NCI-H2196 (cell line): ENCODE measurements at regions not wholly inside any gene's neighbourhood (a gene's known extent, or its start where the extent isn't known, plus 50 kb on each side); places are given as distances from the start of the nearest gene placed in this dataset.

Source experiments
- DNase-seq: peaks from one replicate; lab custom pipeline; 2025; ENCODE audit not compliant: unreplicated experiment; lab: John Stamatoyannopoulos, UW

GRCh38 chr9:38229504-38230155 is 160.6 kb upstream of the SHB start:
- no peak for DNase-seq

- no peak for DNase-seq
These were observed 160.1 kb upstream of the SHB start for GRCh38 chr9:38229104-38229500.

- no peak for DNase-seq
These were observed 159.5 kb upstream of the SHB start for GRCh38 chr9:38228331-38229103.

DNA sequence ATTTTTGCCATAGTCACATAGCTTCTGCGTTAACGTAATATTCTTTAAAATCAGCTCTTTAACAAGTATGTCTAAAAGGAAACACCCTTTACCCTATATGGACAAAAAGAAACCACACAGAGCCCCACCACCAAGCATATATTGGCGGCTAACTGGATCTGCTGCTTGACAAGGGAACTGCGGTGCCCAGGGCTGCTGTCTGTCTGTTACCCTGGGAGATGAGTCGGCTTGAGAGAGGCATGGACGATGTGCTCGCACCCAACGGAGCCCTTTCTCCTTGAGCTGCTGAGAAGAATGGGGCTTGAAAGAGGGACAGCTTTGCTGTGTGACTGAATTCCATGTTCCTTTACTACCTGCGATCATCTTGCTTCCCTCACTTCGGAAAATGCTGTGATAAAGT is 158.6 kb upstream of the SHB start:
- DNase-seq, result peak; percentile 24

GRCh38 chr9:38227061-38227540 is 158.1 kb upstream of the SHB start:
- DNase-seq, result peak; percentile 96

- peak; percentile 72 for DNase-seq
These were observed 157.5 kb upstream of the SHB start for GRCh38 chr9:38226491-38226951.

DNA sequence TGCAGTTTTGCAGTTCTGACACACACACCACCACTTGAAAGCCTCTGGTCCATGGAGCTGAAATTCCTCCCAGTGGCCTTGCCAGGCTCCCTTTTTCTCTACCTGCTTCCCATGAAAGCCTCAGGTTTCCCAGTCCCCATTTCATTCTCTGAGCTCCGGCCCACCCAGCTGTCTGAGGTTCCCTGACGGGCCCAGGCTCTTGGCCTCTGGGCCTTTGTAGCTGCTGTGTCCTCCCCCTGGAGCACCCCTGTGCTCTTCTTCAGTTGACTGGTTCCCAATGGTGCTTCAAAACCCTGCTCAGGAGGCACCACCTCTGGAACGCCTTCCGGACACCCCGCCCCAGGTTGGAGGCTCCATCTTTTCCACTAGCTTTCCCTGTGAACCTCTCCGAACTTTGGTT is 155.9 kb upstream of the SHB start:
- no peak for DNase-seq

- no peak for DNase-seq
These were observed 147.5 kb upstream of the SHB start for GRCh38 chr9:38216572-38216971.

DNA sequence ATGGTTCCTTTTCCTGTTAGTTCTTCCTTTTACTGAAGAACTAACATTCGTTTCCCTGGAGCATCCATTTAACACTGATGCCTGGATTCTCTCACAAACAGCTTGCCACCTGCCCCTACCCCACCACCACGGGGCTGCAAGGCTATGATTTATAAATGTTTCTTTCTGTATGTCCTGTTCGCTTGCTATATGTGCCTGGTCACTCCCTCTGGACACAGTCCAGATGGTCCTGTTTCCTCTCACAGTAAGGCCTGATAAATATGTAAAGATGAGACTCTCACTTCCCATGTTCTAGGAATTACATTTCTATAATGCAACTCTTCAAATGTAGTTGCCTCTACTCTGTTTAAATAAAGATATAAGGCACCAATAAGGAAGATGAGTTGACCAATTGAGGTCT is 146.4 kb upstream of the SHB start:
- no peak for DNase-seq

DNA sequence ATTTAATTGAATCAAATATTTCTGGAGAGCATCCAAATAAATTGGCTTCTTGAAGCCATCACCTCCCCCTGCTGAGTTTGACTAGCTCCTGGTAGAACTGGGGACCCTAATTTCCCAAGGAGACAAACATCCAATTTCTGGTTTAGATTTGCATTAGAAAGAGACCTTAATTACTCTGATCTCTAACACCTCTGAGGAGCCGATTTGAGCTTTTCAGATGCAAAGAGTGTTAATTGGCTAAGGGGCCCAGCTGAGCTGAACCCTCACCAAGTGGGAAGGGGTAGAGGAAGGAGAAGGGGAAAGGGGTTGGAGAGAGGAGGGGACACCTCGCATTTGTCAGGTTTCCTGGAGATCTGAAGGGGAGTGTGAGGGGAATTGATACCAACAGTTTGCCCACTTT is 145.4 kb upstream of the SHB start:
- DNase-seq, result no peak

DNA sequence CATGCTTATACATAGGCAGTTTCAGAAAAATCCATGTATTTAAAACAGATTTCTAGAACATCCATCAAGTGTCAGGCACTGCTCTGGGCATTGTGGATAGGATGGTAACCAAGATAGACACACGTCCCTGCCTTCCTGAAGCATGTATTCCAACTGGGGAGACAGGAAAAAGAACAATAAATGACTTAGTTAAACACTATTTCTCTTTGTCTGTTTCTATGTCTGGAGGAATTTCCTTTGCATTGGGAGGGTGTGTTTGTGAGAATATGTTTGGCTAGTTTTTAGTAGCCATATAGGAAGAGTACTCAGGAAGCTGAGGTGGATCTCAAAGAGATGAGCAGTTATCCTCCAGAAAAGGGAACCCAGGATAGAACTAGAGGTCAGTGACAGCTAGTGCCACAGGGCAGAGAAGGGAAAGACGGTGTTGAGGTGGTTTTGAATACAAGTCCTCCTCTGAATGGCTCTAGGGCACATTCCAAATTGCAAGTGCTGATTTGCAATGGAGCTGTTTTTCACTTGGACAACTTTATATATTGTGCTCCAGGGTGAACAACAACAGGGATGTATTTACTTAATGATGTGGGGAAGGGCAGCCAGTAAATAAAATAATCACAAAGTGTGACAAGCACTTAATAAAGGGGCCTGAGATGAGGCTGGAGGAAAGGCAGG is 144.7 kb upstream of the SHB start:
- no peak for DNase-seq

GRCh38 chr9:38212016-38212415 is 143.0 kb upstream of the SHB start:
- DNase-seq, result no peak

- DNase-seq, result no peak
These were observed 142.0 kb upstream of the SHB start for GRCh38 chr9:38211002-38211401.

- DNase-seq, result peak; percentile 43
These were observed 139.3 kb upstream of the SHB start for GRCh38 chr9:38208206-38208901.

- DNase-seq, result no peak
These were observed 138.3 kb upstream of the SHB start for GRCh38 chr9:38207247-38207778.

- DNase-seq, result no peak
These were observed 136.3 kb upstream of the SHB start for GRCh38 chr9:38205279-38205678.

DNA sequence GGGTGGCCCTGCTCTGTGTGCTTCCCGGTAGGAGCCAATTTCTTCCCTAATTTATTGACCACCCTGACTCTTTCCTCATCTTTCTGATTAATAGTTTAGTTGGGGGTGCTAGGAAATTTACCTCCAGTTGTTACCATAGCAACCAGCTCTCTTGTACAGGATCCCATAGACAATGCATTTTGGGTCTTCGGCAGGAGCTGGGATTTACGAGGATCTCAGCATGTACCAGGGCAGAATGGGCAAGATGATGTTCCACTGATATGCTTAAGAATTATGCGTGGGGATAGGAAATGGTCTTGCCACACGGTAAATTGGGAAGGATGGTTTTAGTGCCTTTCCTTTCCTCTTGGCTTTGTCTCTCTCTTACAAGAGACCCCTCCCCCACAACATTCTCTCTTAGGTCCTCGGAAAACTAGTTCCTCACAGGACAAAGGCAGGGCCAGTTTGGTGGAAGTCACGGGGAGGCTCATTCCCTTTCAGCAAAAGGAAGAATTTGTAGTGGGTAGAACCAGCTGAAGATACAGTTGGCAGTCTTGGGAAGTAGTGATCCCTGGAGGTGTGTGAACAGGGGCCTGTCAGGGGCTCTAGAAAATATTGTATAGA is 133.4 kb upstream of the SHB start:
- no peak for DNase-seq

DNA sequence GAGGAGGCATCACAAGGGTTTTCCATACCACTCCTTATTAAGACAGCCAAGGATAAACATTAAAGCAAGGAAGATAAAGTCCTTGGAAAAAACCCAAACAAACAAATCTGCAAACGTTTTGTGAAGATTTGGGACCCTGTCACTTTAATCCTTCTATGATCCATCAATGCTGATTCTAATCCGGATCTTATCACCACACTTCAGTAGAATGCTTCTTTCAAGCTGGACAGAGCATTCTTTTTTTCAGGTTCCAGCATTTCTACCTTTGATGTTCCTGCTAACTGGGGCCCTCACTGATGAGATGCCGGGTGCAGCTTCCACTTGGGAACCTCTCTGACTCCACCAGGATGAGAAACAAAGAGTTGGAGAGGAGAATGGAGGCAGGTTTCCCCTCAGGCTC is 132.8 kb upstream of the SHB start:
- no peak for DNase-seq

GRCh38 chr9:38200431-38200830 is 131.4 kb upstream of the SHB start:
- DNase-seq, result no peak

DNA sequence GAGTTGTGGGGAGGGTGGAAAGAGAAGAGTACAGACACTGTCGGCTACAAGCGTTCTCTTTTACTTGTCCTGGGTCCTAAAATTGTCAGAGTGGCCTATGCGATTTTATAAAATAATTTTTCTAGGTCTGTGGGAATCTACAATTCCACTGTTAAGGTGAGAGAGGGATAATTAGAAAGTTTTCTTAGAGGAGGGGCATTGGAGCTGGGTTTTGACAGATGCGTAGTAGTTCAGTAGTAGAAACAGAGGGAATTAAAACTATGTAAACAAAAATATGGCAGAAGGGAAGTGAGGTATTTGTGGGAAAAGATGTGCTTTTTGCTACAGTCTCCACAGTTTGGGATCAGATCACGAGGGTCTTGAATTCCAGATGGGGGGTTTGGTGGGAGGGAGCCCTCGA is 129.1 kb upstream of the SHB start:
- DNase-seq, result no peak

GRCh38 chr9:38196714-38197113 is 127.7 kb upstream of the SHB start:
- DNase-seq, result no peak
